GM19238 (cell line): ENCODE measurements at regions not wholly inside any gene's neighbourhood (a gene's known extent, or its start where the extent isn't known, plus 50 kb on each side); places are given as distances from the start of the nearest gene placed in this dataset.
"Not testable (repeated sequence)": the region's sequence is repeated elsewhere in the genome, so short reads cannot be mapped to it uniquely, and the experiment has no call there.

Source experiments
- DNase-seq: peaks from one replicate; pipeline ENCODE4 v3.0.0; 2011; ENCODE audit warnings: low spot score; ENCODE audit not compliant: insufficient read length

DNA sequence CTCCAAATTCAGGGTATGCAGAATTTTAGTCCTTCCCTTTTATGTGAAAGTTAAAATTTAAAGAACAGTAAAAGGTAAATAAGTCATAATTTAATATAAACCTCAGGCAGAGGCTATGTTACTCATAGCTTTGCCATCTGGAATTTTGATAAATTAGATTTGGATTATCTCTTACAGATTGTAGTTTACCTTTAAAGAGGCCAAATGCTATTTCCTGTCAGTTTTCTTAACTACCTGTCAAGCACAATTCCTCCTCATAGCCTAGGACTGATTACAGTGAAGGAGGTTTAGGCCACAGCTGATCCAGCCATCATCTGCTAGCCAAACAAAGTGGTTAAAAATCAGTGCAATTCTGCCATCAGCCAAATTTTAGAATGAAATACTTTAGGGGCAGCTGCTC, 128.1 kb downstream of the MFAP3L start:
- DNase-seq = no peak

DNA sequence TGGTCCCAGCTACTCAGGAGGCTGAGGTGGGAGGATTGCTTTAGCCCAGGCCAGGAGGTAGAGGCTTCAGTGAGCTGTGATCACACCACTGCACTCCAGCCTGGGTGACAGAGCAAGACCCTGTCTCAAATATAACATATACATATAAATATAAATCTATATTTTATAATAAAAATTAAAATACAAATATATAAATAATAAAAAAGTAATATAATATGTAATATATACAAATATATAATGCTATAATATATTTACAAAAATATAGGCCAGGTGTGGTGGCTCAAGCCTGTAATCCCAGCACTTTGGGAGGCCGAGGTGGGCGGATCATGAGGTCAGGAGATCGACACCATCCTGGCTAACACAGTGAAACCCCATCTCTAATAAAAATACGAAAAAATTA, 131.4 kb downstream of the MFAP3L start:
- not testable (repeated sequence) for DNase-seq

DNA sequence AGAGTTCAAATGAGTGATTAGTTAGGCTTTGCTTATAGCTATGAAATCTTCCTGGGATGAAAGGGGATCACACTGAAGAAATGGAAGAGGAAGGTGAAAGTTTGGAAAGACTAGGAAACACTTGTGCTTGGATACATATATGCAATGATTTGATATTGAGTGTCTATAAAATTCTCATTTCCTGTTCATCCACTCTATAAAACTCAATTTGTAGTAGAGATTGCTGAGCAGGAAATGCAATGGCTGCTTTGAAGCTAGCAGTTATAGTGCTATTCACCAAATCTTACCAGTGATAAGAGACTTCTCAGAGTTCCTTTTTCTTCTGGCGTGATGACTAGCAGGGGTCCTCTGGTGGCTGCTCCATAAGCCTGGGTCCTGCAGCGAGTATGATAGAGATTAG, 128.1 kb upstream of the HPF1 start:
- no peak for DNase-seq

DNA sequence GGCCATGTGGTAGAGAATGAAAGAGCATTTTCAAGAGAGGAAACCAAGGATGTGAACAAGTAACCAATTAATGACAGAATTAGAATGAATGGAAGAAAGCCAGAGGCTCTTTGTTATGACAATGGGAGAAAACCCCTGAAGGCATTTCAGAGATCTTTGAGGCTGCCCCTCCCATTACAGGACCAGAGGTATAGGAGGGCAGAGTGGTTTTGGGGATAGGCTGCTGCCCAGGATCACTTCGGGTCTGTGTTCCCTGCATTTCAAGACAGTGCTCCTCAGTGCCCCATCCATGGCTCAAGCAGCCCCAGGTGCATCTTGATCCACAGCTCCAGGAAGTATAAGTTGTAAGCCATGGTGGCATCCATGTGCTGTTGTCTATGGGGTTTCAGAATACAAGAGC, 124.0 kb upstream of the HPF1 start:
- DNase-seq = no peak

DNA sequence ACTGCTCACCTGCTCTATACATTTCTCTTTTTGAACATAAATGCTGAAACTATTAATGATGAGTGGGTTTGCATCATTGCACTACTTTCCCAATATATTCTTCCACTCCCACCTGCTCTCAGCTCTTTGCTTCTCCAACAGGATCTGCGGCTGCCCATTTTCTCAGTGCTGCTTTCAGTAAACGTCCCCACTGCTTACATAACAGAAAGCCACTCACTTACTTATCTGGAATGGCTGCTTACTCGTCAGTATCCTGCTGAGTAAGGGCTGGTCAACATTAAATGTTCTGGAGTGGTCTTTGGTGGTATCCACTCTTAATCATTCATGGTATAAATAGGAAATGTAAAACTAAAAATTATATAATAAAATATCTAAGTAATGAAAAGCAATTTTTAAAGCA, 112.8 kb upstream of the HPF1 start:
- no peak for DNase-seq

DNA sequence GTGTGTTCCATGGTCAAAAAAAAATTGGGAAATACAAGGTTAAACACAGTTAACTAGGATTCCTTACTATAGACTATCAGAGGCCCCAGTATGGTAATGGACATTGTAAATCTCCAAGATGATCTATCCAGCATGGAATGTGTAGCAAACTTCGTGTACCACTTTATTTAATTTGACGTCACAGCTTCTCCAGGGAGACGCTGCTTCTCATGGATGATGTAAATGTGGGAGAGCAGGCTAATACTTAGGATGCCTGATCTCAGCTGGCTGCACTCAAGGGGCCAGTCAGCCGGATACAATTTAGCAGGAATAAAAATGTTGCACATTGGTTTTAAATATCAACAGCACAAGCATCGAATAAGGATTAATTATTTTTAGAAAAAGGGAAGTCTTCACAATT, 111.7 kb upstream of the HPF1 start:
- no peak for DNase-seq

DNA sequence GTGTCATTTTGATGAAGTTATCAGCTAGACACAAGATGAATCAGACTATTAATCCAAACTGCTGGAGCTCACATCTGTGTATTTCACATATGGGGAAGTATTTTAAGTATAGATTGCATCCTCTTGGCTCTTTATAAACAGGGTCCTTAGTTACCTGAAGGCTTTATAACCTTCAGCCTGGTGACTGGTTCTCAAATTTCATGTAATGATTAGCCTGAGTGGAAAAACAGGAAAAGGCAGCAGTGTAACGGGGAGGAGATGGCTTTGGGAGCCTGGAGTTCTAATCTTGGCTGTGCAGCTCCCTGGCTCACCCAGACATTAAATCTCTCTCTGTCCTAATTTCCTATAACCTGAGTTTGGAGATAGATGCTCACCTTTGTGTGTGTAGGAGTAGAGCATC, 103.8 kb upstream of the HPF1 start:
- no peak for DNase-seq

DNA sequence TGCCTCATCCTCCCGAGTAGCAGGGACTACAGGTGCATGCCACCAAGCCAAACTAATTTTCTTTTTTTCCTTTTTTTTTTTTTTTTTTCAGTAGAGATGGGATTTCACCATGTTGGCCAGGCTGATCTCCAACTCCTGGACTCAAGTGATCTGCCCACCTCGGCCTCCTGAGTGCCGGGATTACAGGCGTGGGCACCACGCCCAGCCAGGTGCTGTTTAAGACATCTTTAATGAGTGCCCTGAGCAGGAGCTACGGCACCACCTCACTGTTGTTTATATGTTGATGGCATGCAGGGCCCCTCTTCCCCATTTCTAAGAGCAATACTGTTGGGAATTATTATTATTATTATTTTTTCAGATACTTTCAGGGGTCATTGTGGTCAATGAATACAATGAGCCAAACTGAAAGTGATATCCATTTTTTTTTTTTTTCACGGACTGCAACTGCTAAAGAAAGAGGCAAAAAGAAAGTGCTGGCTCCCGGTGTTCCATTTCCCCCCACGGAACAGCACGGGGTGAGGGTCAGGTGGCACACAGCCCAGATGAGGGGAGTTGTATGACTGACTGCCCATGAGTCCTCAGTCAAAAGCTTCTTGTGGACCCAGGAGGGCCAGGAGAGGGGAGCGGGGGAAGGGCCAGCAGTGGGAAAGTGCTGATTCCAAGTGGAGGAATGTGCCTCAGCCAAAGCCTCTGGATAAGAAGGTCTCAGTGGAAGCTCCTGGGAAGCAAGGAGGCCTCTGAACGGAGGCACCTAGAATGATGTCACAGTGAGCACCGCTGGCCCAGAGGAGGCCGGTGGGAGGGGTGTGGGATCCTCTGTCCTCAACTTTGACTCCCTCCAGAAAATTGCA, 101.8 kb upstream of the HPF1 start:
- no peak for DNase-seq

DNA sequence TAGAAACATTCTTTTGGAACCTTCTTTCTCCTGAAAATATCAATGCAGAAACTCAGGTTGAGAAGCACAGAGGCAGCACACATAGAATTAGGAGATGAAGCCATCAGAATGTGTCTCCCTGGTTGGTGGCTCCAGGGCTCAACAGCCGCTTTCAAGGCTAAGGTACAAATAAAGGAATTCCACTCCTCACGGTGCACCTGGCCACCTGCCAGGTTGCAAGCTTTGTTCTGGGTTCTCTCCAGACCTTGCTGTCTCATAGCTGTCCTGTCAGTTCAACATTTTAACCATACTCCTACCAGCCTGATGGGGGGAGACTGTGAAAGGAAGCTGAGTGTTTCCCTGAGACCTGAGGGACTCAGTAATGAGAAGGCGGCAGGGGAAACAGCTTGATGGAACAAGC, 96.3 kb upstream of the HPF1 start:
- DNase-seq = no peak

DNA sequence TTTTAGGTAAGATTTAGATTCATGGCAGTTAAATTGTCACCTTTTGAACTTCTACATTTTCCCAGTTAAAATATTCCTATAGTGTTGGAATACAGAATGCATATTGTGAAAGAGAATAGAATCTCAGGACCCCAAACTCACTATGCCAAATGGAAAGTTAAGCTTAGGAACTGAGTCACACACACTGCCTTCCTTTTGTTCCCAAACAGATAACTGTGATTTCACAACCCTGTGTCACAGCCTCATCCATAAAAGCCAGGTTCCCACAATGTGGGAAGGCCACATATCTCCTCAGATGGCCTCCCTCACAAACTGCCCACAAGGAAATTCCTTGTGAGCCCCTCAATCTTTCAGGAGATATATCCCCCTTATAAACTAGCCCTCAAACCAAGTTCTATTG, 94.7 kb upstream of the HPF1 start:
- no peak for DNase-seq

DNA sequence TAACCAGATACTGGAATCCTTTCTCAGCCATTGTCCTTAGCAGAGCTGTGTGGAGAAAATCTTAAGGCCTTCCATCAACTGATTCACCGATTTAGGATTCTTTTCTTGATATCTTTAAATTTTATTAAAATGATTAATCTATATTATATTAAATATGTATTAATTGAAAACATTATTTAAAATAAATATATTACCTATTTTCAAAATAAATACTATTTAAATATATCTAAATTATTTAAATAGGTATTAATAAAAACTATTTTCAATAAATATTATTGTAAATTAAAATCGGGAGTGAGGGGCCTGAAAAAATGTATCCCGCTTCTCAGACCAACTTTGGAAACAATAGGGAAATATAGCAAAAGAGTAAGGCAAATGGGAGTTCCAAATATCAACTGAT, 94.0 kb upstream of the HPF1 start:
- DNase-seq = no peak

DNA sequence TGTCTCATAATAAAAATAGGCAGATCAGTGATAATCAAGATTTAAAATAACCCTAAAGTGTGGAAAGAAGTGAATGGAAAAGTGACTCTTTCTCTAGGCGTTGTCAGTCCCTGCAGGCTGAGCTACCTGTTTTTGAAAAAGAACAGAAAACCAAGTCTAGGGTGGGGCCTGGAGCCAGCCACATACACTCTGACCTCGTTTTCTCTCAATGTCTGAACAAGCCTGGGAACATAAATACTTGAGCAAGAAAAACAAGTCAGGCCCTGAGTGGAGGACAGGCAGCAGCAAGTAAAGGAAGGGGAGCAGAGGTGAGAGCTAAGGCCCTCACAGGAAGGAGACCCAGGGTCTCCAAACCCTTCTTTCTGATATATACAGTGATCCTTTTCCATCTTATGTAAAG, 91.7 kb upstream of the HPF1 start:
- no peak for DNase-seq

DNA sequence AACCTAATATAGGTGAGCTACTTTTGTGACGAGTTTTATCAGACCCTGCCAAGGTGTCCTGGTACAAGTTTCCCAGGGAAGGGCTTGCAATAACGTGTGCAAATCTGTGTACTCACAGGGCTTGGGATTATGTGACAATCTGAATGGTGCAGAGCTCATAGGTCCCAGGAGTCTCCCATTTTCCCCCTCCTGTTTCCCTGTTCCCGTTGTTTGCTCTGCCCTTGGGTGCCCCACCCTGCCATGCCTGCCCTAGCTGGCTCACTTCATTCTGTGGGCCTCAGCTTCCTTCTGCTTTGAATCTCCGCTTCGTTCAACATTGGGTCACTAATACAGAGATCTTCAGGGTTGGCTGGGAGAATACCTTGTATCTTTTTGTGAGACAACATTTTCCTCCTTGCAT, 90.3 kb upstream of the HPF1 start:
- no peak for DNase-seq

DNA sequence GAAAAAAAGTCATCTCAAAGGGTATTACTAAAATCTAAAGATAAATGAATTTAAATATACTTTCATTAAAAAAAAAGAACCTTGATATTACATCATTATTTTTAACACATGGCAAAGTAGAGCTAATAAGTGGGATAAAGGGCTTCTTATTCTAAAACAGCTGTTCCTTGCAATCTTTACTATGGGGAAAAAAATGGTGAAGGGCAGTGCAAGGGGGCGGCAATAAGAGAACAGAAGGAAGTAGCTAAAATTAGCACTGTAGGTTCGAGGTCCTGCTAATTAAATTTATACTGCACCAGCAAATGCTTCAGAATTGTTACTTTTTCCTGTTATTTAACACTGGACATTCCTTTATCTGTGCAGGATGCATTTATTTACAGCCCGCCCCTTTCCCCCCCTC, 89.4 kb upstream of the HPF1 start:
- DNase-seq = no peak

DNA sequence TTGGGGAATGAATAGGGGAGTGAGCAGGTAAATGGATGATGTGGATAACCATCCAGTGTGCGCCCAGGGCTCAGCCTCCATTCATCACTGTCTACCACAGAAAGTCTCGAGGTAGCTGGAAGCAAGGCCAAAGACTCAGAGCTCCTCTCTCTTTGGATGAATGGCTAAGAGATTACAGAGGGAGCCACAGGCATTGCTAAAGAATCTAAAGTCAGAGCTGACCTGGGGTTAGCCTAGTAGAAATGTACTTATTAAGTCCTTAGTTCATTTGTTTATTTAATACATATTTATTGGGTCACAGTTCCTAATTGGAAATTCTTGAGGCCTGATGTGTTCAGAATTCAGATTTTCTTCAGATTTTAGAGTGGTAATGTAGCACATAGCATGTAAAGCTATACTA, 88.7 kb upstream of the HPF1 start:
- DNase-seq = no peak

DNA sequence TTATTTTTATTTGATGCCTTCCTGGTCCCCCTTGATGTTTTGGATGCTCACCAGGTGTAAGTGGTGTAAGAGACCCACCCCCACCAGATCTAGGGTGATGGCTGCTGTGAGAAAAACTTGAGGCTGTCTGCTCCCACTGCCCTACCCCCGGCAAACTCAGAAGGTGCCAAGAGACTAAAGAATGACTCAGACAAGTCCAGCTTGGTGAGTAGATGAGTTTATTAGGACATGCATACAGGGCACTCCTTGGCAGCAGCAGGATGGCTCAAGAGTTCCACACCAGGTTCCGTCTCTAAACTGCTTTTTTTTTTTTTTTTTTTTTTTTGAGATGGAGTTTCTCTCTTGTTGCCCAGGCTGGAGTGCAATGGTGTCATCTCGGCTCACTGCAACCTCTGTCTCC, 84.0 kb upstream of the HPF1 start:
- DNase-seq = no peak

DNA sequence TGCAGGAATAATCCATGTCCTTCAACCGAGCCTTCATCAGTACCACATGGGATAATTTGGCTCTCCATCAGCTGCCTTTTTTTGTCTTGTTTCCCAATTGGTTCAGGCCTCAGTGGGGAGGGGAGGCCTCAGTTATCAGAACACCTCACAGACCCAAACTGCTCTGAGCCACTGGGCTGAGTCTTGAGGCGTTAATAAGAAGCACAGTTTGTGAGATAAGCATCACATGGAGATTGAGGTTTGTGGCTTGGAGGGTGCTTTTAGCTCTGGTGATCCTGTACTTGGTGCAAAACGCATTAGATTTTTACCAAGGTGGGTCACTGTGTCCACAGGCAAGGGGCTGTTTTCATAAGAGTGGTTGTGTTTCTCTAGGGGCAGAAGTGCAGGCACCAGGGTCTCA, 82.8 kb upstream of the HPF1 start:
- DNase-seq = no peak

DNA sequence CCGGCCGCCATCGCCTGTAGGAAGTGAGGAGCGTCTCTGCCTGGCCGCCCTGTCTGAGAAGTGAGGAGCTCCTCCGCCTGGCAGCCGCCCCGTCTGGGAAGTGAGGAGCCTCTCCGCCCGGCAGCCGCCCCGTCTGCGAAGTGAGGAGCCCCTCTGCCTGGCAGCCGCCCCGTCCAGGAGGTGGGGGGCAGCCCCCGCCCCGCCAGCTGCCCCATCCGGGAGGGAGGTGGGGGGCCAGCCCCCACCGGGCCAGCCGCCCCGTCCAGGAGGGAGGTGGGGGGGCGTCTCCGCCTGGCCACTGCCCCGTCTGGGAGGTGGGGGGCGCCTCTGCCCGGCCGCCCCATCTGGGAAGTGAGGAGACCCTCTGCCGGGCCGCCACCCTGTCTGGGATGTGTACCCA, 70.6 kb upstream of the HPF1 start:
- not testable (repeated sequence) for DNase-seq

DNA sequence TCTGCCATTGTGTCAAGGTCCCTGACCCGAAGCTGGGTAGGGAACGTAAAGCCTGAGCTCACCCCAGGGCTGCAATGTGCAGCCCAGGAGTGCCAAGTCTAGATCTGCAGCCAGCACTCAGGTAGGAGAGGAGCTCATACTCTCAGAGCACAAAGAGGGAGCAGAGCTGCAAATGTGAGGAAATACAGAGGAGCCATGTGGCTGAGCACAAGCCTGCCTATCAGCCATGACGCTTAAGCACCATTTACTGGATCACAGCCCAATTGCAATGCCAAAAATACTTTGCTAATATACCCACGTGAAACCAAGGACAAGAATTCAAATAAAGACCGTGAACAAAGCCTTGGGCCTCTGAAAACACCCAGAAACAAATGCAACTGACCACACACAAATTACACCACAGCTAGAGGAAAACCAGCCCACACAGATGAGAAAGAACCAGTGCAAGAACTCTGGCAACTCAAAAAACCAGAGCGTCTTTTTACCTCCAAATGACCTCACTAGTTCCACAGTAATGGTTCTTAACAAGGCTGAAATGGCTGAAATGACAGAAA, 69.0 kb upstream of the HPF1 start:
- no peak for DNase-seq

DNA sequence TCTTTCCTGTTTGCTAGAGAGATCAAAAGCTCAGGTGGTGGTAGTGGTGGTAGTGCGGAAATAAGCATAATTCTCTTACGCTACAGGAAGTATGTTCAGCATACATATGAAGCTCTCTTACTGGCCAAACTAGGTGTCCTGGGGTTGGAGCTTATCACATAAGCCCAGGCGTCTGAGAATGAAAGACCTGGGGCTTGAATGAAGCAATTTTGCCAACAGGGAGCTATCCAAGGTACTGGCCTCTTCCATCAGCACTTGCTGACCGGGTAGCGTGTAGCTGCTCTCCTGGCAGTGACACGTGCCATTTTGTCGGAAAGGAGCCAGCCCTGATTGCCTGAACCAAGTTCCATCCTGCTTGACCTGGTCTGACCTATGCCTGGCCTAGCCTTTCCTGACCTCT, 65.9 kb upstream of the HPF1 start:
- no peak for DNase-seq

DNA sequence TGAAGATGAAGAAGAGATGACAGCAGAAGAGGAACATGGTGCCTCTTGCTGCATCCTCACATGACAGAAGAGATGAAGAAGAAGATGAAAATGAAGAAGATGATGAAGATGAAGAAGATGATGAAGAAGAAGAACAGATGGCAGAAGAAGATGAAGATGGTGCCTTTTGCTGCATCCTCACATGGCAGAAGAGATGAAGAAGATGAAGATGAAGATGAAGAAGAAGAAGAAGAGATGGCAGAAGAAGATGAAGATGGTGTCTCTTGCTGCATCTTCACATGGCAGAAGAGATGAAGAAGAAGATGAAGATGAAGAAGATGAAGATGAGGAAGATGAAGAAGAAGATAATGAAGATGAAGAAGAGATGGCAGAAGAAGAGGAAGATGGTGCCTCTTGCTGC, 63.7 kb upstream of the HPF1 start:
- no peak for DNase-seq

DNA sequence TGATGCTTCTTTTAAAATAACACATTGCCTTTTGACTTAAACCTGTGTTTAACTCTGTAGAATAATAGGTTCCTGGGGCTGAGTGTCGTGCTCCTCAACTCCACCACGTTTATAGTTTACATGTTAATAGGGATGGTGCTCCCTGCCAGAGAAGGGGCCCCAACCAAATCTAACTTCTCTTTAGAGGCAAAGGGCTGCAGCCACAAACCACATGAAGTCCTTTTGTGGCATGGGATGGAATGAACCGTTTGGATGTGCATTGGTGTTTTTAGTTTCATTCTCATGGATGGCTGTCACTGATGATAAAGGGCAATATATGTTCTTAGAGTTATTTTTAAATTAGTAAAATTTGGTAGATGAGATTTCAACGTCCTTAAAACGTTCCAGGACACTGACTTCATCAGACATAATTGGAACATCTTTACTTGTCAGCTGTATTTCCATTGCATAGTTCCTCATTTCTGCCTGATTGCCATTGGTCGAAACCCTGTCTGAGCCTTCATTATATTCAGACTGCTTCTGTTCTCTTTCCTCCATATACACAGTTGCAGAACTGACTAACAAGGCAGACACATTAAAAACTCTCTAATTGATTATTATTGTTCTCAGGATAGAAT, 60.4 kb upstream of the HPF1 start:
- no peak for DNase-seq

DNA sequence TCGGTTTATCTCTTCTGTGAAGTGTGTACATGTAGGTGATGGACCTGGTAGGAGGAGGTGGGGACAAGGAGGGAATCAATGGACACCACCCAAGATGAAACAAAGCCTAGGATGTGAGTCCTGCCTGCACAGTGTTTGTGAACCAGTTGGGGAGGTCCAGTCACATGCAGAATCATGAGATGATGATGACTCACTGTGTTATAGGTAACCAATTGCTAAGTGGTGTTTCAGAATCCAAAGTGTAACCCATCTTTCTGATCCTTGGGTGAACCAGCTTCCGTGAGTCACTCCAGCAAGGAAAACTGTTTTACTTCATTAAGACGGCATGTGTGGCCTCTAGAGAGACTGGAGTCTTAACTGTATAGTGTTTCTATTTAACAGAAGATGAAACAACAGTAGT, 57.9 kb upstream of the HPF1 start:
- no peak for DNase-seq
